Activated naive CD4-positive, alpha-beta T cell treated with anti-CD3 and anti-CD28 coated beads for 36 hours (primary cell): ENCODE measurements at regions not wholly inside any gene's neighbourhood (a gene's known extent, or its start where the extent isn't known, plus 50 kb on each side); places are given as distances from the start of the nearest gene placed in this dataset.
A peak's percentile ranks its signal among the peaks of the same experiment; 100 is the strongest.

Experiments
- CTCF ChIA-PET: fragments of 350-600 bp; sonication (Branson Sonifier 250); formaldehyde crosslinking; loops from one replicate; lab custom pipeline; 2021; ENCODE audit warnings: antibody characterized with exemption; lab: Charles Lee
- DNase-seq: peaks from one replicate; pipeline ENCODE4 v3.0.0-alpha.2; 2020
- H3K27ac Mint-ChIP-seq: one replicate; pipeline ENCODE4 v1.8.0; 2021; ENCODE audit warnings: mild to moderate bottlenecking, mixed read lengths
- H3K27me3 Mint-ChIP-seq: one replicate; pipeline ENCODE4 v1.8.0; 2021; ENCODE audit warnings: low read depth, mixed read lengths
- H3K36me3 Mint-ChIP-seq: one replicate; pipeline ENCODE4 v1.8.0; 2021; ENCODE audit warnings: low read depth, mixed read lengths
- H3K4me1 Mint-ChIP-seq: one replicate; pipeline ENCODE4 v1.8.0; 2021; ENCODE audit warnings: low read depth, mixed read lengths
- H3K4me3 Mint-ChIP-seq: one replicate; pipeline ENCODE4 v1.8.0; 2021; ENCODE audit warnings: mild to moderate bottlenecking, moderate library complexity, mixed read lengths
- H3K9me3 Mint-ChIP-seq: one replicate; pipeline ENCODE4 v1.8.0; 2021; ENCODE audit warnings: mixed read lengths
- intact Hi-C: fragments of 100-400 bp; cut with micrococcal nuclease; formaldehyde crosslinking; loops from one replicate; pipeline ENCODE4 v1.15.1; 2023

- H3K4me3 Mint-ChIP-seq, result no peak overlapping the region
Measured at GRCh38 chr16:86093801-86094750, 195.1 kb downstream of the IRF8 start.

DNA sequence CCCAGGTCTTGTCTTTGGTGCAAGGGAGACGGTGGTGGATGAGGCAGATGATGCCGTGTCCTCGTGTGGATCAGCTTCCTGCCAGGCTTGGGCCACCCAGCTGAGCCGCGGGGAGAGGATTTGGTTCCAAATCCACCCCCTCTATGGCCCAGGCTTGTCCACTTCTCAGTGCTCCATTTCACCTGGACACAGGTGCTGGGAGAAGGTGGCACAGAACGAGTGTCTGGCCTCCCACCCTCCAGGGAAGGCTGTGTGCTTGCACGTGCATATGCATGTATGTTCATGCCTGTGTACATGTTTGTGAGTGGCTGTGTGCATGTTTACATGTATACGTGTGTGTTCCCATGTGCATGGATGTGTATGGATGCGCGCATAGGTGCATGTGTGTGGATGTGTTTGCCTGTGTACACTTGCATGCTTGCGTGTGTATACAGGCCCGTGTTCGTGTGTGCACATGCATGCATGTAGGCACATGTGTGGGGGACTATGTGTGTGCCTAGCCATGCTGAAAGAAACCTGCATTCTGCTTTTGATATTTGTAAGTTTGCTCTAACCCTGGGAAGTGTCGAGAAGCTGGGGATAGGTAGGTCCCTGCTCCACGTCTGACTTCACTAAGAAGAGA is 196.3 kb downstream of the IRF8 start:
- H3K27me3 Mint-ChIP-seq, result peaks cover 3% of the 10 kb centered on the region
- no peak overlapping the region for H3K4me3 Mint-ChIP-seq
- no peak overlapping the region for H3K27ac Mint-ChIP-seq
- intact Hi-C loops, result no loop called here
- H3K9me3 Mint-ChIP-seq, result no peaks in the 10 kb centered on the region
- DNase-seq, result no peak
- H3K36me3 Mint-ChIP-seq, result no peaks in the 10 kb centered on the region
- CTCF ChIA-PET, result no interaction called here
- no peaks in the 10 kb centered on the region for H3K4me1 Mint-ChIP-seq

More at GRCh38 chr16:86093801-86094750, 195.1 kb downstream of the IRF8 start:
- intact Hi-C loops, result no loop called here
- Mint-ChIP-seq H3K27ac (no peak overlapping the region), H3K36me3 (no peaks in the 10 kb centered on the region), H3K4me1 (no peaks in the 10 kb centered on the region), H3K27me3 (no peaks in the 10 kb centered on the region), H3K9me3 (no peaks in the 10 kb centered on the region)
- no peak for DNase-seq
- CTCF ChIA-PET, result no interaction called here

DNA sequence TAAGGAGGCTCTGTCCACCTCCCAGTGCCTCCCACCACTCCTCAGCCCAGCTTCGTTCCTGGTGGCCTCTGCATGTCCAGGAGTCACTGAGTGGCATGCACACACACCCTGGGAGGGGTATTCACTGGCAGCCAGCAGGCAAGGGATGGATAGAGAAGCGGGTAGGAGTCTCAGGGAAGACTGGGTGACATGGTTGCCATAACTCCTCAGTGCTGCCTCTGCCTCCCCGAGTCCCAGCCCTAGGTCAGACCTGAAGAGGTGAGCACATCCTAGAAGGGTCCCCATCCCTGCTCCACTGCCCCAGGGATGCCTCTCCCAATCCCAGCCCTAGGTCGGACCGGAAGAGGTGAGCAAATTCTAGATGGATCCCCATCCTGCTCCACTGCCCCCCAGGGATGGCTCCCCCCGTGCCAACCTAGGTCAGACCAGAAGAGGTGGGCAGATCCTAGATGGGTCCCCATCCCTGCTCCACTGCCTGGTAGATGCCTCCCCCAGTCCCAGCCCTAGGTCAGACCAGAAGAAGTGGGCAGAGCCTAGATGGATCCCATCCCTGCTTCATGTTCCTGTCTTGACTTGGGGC is 197.0 kb downstream of the IRF8 start:
- Mint-ChIP-seq H3K4me1 (no peaks in the 10 kb centered on the region), H3K9me3 (no peaks in the 10 kb centered on the region), H3K27ac (no peak overlapping the region), H3K36me3 (no peaks in the 10 kb centered on the region), H3K4me3 (no peak overlapping the region), H3K27me3 (peaks cover 5% of the 10 kb centered on the region)
- intact Hi-C loops, result no loop called here
- DNase-seq, result no peak
- CTCF ChIA-PET, result no interaction called here

DNA sequence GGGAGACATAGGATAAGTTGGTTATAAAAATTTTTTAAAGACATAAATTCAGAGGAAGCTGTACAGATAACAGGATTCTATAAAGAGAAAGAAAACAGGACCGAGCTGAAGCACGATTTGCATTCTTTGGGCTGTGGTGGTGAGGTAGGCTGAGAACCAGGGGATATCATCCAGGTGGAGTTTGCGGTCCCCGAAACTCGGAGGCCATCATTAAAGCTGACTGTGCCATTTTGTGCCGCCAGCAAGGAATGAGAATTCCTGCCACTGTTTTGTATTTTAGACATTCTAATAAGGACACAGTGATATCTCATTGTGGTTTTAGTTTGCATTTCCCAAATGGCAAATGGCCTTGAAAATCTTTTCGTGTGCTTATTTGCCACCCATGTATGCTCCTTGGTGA is 197.9 kb downstream of the IRF8 start:
- Mint-ChIP-seq H3K4me3 (no peak overlapping the region), H3K36me3 (no peaks in the 10 kb centered on the region), H3K4me1 (no peaks in the 10 kb centered on the region), H3K9me3 (no peaks in the 10 kb centered on the region), H3K27me3 (peaks cover 5% of the 10 kb centered on the region), H3K27ac (no peak overlapping the region)
- CTCF ChIA-PET, result interaction anchor here (0.6 kb wide), 1 partner anchor 36 kb away, joined by 3 read pairs; no protein-coding TSS in a partner anchor
- DNase-seq, result no peak
- intact Hi-C loops, result no loop called here

GRCh38 chr16:86099326-86099725 is 200.4 kb downstream of the IRF8 start:
- H3K4me3 Mint-ChIP-seq, result no peak overlapping the region
- intact Hi-C loops, result no loop called here
- DNase-seq, result no peak

GRCh38 chr16:86100205-86101136 is 201.5 kb downstream of the IRF8 start:
- no peaks in the 10 kb centered on the region for H3K9me3 Mint-ChIP-seq
- H3K4me1 Mint-ChIP-seq, result no peaks in the 10 kb centered on the region
- H3K4me3 Mint-ChIP-seq, result no peak overlapping the region
- no peak for DNase-seq
- CTCF ChIA-PET, result interaction anchor here (0.7 to 1.1 kb wide), 2 partner anchors 279 to 1172 kb away, joined by 3 read pairs; no protein-coding TSS in a partner anchor
- intact Hi-C loops, result no loop called here
- peaks cover 5% of the 10 kb centered on the region for H3K27me3 Mint-ChIP-seq
- H3K27ac Mint-ChIP-seq, result no peak overlapping the region
- H3K36me3 Mint-ChIP-seq, result no peaks in the 10 kb centered on the region

More at GRCh38 chr16:86099326-86099725, 200.4 kb downstream of the IRF8 start:
- Mint-ChIP-seq H3K36me3 (no peaks in the 10 kb centered on the region), H3K9me3 (no peaks in the 10 kb centered on the region), H3K4me1 (no peaks in the 10 kb centered on the region), H3K27me3 (peaks cover 5% of the 10 kb centered on the region), H3K27ac (no peak overlapping the region)
- CTCF ChIA-PET, result no interaction called here

GRCh38 chr16:86101137-86101896 is 202.4 kb downstream of the IRF8 start:
- CTCF ChIA-PET, result interaction anchor here (1.1 kb wide), 1 partner anchor 280 kb away, joined by 3 read pairs; no protein-coding TSS in a partner anchor
- H3K4me3 Mint-ChIP-seq, result no peak overlapping the region
- H3K27me3 Mint-ChIP-seq, result peaks cover 5% of the 10 kb centered on the region
- H3K27ac Mint-ChIP-seq, result no peak overlapping the region
- H3K36me3 Mint-ChIP-seq, result no peaks in the 10 kb centered on the region
- no peaks in the 10 kb centered on the region for H3K4me1 Mint-ChIP-seq
- intact Hi-C loops, result no loop called here
- no peaks in the 10 kb centered on the region for H3K9me3 Mint-ChIP-seq
- no peak for DNase-seq

DNA sequence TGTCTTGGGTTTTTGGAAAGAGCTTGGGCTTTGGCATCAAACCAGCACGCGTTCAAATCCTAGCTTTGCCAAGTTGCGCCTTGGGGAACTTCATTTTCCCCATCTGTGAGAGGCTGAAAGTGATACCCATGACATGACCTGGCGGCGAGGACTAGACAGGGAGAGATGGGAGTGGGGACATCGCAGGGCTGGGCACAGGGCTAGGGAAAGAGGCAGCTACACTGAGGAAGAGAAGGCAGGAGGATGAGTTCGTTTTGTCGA is 202.9 kb downstream of the IRF8 start:
- intact Hi-C loops, result no loop called here
- Mint-ChIP-seq H3K27me3 (peaks cover 5% of the 10 kb centered on the region), H3K4me3 (no peak overlapping the region), H3K36me3 (no peaks in the 10 kb centered on the region), H3K27ac (no peak overlapping the region), H3K9me3 (no peaks in the 10 kb centered on the region), H3K4me1 (no peaks in the 10 kb centered on the region)
- no peak for DNase-seq
- CTCF ChIA-PET, result interaction anchor here (1.1 kb wide), 1 partner anchor 280 kb away, joined by 3 read pairs; no protein-coding TSS in a partner anchor

- Mint-ChIP-seq H3K4me3 (no peak overlapping the region), H3K27ac (no peak overlapping the region), H3K36me3 (no peaks in the 10 kb centered on the region), H3K27me3 (peaks cover 5% of the 10 kb centered on the region), H3K4me1 (no peaks in the 10 kb centered on the region), H3K9me3 (no peaks in the 10 kb centered on the region)
- CTCF ChIA-PET, result no interaction called here
- DNase-seq, result peak; percentile 3
- intact Hi-C loops, result no loop called here
Measured at GRCh38 chr16:86103320-86103719, 204.4 kb downstream of the IRF8 start.

- Mint-ChIP-seq H3K36me3 (no peaks in the 10 kb centered on the region), H3K27ac (no peak overlapping the region), H3K9me3 (no peaks in the 10 kb centered on the region), H3K4me3 (no peak overlapping the region), H3K4me1 (no peaks in the 10 kb centered on the region), H3K27me3 (peaks cover 3% of the 10 kb centered on the region)
- CTCF ChIA-PET, result no interaction called here
- intact Hi-C loops, result no loop called here
- no peak for DNase-seq
Measured at GRCh38 chr16:86104537-86105048, 205.6 kb downstream of the IRF8 start.

DNA sequence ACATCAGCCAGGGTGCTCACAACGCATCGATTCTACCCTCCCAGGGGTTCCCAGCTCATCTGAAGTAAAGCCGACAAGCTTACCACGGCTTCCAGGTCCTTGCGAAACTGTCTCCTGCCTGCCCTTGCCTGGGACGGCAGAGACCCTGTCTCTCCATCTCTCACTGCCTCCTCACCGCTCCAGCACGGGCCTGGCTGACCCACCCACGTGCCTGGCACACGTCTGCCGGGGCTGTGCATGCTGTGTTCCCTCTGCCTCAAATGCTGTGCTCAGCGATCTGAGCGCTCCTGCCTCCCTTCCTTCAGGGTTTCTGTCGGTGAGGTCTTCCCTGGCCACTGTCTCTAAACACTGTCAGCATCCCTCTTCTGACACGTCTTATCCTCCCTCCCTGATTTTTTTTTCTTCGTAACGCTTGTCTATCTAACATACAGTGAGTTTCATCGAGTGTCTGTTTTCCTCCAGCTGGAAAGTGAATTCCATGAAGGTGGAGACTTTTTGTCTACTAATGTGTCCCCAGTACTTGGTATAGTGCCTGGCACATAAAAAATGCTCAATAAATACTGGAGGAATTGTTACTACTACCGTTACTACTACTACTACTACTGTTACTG is 208.4 kb downstream of the IRF8 start:
- no peak for DNase-seq
- intact Hi-C loops, result no loop called here
- no peaks in the 10 kb centered on the region for H3K27me3 Mint-ChIP-seq
- CTCF ChIA-PET, result no interaction called here
- no peaks in the 10 kb centered on the region for H3K36me3 Mint-ChIP-seq
- no peak overlapping the region for H3K4me3 Mint-ChIP-seq
- H3K9me3 Mint-ChIP-seq, result no peaks in the 10 kb centered on the region
- no peaks in the 10 kb centered on the region for H3K4me1 Mint-ChIP-seq
- no peak overlapping the region for H3K27ac Mint-ChIP-seq
